SKM-1 (cell line): ENCODE measurements at regions not wholly inside any gene's neighbourhood (a gene's known extent, or its start where the extent isn't known, plus 50 kb on each side); places are given as distances from the start of the nearest gene placed in this dataset.

ENCODE experiments used
- DNase-seq: peaks from one replicate; lab custom pipeline; 2025; ENCODE audit not compliant: unreplicated experiment; lab: John Stamatoyannopoulos, UW

DNA sequence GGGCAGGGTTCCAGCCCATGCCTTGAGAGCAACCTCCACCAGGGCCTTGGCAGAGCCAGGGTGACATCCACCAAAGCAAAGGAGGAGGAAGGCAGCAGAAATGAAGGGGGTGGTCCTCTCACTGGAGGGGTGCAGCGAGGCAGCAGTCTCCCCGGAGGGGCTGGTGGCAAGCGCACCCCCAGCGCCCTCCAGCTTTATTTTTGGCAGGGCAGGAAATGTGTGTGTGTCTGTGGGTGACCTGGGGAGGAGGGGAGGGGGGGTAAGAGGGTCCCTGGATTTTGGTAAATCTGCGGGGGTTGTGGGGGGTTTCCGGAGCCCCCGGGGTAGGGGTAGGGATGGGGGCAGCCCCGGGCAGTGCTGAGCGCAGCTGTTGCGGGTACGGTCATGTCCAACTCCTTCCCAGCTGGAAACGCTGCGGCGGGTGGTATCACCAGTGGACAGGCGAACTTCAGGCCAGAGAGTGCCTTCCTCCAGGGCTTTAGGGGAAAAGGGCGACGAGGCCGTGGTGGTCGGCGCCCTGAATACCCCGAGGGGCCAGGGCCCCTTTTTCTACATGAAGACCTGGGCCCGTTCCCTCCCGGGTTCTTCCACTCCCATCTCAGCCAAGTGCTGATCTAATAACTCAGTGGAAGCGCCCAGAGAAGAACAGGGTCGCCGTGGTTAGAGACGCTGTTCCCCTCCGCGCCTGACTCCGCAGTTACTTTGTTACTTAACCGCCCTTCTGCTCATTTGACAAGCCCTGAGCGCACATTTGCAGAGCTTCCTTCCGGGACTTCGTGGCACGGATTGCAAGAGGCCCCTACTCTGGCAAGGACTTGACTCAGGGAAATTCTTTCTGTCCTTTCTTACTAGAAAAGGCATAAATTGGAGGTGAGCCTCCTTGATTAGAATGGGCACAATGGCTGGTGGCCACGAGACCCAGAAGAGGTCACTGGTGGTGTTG, 55.2 kb downstream of the FOS start:
- DNase-seq: peak; percentile 58

DNA sequence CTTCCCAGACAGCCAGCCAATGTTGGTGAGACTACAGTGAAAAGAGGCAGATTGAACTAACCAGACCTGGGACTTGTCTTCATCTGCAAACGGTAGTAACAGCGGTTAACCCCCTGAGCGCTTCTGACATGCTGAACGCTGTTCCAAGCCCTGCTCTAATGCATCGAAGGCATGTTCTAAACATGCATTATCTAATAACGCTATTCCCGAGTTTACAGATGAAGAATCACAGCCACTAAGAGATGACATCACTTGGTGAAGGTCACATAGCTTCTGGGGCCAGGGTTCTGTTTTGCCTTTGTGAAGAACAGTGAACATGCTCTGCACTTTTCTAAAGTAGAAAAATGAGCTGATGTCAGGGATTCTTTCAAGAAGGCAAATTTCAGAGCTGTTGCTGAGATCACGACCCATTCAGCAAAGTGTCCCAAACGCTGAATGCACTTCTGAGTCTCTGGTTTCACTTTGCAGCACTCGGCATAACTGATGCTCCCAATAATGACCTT, 56.0 kb downstream of the FOS start:
- no peak for DNase-seq

DNA sequence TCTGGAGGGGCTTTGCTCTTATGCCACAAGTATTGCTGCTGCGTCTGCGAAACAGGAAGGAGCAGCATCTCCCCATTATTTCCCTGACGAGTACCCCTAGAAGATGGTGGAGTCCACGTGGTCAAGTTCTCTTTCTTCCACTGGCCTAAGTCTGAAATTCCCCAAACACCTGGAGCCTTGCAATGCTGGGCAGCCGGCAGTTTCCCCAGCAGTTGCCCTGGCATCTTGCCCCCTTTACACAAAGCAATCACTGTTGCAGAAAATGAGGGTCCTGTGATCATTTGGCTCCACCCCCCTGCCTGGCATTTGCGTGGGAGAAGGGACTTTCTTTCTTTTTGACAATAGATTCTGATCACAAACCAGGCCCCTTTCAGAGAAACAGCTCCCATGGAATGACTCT, 56.9 kb downstream of the FOS start:
- DNase-seq: no peak

DNA sequence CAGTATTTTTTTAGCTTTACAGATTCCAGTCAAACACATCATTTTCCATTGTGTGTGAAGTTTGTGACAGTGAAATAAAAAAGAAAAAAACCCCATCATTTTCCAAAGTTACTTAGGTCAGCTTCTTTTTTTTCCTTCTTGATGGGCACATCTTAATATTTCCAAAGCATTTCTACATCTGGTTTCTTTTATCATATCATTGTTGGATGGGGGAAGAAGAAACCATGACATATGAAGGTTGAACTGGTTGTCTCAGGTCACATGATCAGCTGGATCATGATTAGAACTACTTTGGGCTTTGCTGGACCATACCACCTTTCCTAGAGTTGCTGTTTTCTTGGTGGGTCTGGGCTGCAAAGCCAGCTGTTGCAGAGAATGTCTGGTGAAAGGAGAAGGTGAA, 59.8 kb downstream of the FOS start:
- no peak for DNase-seq

DNA sequence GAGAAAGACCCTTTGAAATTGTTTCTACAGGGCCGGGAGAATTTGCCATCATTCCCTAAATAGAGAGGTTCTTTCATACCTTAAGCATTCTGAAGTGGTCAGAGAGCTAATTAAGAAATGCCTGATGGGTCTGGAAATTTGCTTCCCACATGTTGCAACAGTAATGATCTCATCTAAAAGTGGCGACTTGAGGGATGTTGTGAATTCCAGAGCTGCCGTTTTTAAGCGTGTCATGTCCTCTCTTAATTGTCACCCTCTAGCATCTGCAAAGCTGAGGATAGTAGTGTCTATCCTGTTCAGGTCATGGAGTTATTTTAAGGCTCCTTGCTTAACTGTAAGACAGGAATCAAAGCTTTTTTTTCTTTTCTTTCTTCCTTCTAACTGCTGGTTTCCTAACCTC, 60.4 kb downstream of the FOS start:
- DNase-seq: peak; percentile 12

DNA sequence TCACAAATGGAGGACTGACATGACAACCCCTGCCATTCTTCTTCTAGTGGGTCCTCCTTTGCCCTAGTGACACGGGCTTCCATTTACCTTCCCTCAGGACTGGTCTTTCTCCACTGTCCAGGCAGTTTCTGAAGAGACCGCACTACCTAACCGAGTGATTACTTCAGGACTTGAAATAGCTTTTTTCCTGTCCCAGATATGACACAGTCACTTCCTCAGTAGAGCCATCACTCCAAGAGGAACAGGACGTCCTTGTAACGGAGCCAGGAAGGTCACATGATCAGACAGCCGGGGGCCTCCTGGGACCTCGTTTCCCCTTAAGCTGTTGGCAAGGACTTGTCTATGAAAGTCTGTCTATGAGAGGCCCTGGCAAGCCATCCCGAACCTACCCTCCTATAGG, 62.3 kb downstream of the FOS start:
- DNase-seq: peak; percentile 63

DNA sequence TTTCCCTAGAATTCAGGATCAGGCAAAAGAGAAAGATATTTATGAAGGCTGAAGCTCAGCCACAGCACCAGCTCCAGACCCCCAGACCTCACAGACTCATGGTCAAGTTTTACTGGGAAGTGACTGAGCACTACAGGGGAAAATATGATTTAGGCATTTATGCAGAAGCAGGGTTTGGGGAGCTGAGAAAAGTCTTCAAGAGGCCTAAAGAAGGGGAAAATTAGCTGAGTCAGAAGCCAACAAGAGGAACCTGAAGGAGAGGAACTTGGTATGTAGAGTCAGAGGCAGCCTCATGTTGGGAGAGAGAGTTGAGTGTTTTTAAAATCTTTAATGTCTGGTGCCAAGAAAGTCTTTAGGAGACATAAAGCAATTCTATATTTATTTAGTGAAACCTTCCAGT, 63.0 kb downstream of the FOS start:
- peak; percentile 36 for DNase-seq

DNA sequence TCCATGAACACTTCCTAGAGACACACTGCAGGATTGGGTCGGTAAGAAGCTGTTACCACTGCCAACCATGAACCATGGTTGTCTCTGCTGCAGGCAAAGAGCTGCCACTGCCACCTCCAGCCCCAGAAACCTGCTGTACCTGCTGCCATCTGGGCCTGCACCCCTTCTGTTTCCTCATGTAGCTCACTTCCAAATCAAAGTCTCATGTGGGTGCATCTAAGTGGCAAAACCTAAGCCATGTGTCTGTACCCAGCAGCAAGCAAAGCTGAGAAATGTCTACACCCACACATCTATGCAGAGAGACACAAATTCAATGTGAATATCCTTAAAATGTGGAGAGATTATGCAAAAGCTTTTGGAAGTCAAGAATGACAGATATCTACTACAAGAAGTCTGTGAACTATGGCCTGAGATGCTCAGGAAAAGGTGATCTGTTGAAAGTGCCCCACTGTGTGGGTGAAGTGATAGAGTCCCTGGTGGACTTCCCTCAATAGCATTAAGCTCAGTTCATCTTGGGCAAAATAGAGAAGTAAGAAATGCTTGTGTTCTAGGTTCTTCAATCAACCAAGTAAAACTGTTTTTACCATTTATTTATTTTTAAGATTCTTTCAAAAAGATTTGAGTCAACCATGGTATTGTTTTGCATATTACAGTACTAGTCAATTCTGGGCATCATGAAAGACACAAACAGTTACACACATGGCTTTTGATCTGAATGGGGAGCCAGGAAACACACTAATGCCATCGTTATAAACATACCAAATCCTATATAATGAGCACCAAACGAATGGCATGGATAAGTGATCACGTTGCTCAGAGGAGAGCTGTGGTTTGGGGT, 64.4 kb downstream of the FOS start:
- no peak for DNase-seq

DNA sequence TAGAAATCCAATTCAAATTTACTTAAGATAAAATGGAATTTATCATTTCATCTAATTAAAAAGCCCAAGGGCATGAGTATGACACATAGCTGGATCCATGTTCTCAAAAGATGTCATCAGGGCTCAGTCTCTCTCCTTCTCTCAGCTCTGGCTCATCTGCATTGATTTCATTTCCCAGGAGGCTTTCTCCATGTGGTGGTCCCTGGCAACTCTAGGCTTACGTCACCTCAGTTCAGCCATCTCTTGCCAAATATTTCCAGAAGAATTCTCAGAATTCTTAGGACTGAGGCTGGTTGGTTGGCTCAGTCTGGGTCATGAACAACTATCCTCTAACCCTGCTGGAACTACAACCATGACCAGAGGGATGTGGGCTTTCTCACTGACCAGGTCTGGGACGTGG, 65.3 kb downstream of the FOS start:
- no peak for DNase-seq

DNA sequence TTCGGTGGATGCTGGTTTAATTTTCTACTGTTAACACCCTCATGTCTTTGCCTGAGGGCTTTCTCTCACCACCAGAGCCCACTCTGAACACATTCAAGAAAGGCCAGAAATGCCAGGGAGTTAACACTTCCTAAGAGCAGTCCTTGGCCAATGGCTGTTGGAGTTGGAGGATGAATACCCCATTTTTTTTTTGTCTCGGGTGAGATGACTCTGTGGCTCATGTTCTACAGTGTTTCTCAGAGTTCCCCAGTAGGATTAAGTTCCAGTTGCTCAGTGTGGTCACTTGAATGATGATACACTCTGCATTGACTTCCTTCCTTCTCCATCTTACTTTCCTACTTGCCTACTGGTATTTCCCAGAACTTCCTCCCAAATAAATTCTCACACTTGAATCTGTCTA, 65.8 kb downstream of the FOS start:
- DNase-seq: no peak

DNA sequence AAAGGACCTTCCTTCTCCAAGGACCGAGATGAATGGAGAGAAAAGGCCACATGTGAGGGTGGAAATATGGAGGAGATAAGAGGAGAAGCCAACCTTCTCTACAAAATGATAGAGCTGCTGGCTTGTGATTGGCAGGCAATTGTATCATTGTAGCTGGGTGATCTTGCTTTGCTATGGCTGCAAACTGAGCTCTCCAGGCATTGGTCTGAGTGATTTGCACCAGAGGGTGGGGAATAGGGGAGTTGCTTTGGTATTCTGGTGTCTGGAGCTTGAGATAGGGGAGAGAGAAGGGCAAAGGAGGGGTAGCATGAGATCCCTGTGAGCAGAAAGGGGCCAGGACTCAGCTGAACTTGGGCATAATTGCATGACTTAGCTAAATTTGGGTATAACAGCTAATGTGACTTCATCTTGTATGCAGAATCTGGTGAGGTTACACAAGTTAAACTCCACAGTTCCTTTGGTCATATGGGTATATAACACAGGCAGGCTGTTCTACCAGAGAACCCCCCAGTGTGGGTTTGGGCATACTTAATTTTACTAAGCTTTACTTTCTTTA, 72.0 kb downstream of the FOS start:
- DNase-seq: no peak

DNA sequence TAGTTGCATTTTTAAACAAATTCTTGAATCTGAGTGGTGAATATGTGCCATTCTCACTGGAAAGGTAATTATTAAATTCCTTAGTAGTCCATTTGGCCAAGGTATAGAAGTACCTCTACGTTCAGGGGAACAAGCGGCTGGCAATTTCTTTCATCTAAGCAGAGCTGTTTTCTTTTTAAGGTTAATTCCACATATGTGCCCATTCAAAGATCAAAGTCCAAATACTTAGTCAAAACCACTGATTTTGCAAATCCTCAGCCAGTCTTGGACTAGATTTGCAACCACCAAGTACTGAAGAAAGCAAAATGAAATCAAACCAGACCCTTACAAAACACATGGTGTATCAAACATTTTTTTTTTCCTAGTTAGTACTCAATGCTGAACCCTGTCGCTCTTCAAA, 68.7 kb upstream of the JDP2 start:
- no peak for DNase-seq

DNA sequence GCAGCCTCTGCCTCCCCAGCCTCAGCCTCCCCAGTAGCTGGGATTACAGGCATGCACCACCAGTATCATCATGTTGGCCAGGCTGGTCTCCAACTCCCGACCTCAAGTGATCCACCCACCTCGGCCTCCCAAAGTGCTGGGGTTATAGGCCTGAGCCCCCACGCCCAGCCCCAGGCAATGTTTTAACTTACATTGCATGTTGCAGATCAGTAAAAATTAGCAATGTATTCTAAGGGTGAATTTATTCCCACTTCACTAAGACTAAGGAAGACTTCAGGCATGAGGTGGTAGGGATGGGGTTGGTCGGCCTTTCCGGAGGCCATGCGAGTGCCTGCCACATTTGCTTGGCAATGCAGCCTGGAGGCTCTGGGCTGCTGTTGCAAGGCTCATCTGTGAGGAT, 66.8 kb upstream of the JDP2 start:
- no peak for DNase-seq

DNA sequence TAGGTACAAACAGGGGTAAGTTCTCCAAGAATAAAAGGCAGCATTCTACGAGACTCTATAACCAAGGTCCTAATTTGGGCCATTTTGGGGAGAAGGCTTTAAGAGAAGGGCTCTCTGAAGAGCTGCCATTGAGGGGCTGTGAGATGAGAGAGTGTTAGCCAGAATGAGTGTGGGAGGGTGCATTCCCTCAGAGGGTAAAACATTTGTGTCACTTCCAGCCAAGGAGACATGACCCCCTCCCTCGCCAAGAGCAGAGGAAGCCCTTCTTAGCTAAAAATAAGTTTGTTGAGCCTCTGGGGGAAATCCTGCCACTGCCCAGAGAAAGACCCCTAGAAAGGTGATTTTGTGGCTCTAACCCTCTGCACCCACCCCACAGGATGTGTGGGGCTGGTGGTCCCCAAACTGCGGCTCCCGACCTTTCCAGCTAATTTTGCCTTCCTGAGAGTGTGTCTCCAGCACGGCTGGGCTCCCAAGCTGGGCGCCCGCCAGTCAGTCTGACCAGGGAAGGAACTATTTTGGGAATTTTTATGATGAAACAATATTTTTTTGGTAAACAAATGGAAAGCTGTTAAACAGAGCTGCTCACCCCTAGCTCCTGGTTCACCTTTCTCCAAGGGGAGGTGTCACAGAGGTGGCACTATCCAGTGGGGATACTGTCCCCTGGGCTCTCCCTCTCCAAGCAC, 65.9 kb upstream of the JDP2 start:
- no peak for DNase-seq

DNA sequence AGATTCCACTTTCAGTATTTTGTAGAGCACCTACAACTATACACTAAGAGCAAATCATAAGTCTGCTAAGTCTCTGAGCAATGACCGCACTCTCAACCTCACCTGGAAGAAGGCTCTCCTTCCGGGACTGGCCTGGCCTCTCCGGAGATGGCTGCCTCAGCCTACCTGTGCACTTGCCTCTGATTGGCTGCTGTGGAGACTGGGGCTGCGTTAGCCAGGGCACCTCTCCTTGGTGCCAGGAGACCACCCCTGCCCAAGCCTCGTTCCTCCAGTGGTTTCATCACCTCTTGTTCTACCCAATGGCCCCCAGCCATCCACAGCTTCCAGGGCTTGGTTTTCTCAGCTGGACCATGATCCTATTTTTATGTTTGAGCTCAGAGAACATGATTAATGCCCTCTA, 64.7 kb upstream of the JDP2 start:
- DNase-seq: no peak

DNA sequence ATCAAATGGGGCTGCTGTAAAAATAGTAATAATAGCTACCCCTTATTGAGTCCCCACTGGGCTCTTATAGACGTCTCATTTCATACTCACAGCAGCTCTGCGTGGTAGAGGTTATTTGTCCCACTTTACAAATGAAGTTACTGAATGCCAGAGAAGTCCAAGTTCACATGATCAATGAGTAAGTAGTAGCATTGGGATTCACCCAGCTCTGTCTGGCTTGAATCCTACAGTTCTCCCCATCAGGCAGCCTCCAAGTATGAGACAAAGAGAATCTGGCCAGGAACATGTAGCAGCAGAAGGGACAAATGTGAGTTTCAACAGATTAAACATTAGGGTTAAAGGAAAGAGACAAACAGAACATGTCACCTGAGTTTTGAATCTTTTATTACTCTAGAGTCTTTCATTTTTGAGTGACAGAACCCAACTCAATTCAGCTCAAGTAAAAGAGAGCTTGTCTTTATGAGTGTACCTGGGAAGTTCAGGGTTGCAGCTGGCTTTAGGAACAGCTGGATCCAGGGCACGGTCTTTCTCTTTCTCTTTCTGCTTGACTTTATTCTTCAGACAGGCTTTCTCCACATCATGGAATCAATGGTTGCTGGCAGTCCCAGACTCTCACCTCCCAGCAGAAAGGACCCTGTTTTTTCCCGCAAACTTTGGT, 64.1 kb upstream of the JDP2 start:
- no peak for DNase-seq

DNA sequence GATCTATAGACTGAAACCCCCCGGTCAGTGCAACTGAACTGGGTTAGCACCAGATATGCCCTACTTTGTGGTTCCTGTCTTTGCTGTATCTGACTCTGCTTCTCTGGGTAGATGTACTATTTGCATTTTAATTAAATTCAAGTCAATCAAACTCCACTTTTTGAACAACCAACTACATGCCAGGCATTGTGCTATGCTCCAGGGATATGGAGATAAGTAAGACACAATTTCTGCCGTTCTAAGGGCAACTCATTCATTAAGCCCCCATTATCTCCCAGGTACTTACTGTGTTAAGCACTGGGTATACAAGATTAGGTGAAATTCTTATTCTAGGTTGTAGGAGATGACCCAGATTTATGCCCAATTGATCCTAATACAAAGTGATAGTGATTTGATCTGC, 62.7 kb upstream of the JDP2 start:
- no peak for DNase-seq

DNA sequence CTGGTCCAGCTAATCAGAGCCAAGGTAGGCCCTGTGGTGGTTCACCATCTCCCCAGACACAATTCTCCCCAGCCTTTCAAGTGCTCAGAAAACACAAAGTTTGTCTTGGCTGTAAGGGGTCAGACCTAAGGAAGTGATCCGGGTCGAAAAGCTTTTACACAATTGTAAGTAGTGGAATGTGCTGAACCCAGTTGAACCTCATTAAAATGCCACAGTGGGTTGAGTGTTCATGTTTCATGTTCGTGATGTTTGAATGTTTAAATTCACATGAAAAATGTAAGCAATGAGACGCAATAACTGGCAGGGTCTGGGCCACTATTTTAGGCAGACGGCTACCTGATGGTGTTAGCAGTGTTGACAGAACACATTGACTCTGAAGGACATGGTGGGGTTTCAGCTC, 60.9 kb upstream of the JDP2 start:
- no peak for DNase-seq

DNA sequence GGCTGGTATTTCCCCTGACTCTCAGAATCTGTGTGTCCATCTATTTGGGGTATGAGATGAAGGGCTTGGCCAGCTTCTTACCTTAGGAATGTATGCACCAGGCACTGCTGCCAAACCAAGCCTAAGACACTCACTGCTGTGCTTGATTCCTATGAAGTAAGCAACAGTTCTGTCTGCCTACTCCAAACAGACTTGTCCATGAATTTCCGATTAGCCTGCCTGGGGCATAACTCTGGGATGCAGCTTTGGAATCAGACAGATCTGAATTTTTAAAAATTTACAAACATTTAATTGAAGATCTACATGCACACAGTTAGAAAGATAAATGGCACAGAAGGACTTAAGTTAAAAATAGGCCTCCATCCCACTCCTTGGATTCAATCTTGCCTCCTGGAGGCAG, 59.5 kb upstream of the JDP2 start:
- no peak for DNase-seq

DNA sequence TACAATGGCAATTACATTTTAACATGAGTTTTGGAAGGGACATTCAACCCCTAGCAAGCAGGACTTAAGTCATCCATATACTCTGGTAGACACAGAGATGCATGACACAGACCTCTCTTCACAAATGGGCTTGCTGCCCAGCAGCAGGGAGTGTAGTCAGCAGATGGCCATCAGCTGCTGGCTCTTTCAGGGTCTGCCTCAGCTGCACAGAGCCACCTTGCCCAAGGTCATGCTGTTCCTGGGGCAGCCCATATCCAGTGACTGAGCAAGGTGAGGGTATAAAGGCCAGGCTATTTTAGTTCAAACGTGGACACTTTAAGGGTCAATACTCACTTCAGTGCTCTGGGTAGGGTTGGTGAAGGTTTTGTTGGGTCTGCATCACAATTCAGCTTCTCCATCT, 58.3 kb upstream of the JDP2 start:
- no peak for DNase-seq
